B cell (primary cell): ENCODE measurements at regions not wholly inside any gene's neighbourhood (a gene's known extent, or its start where the extent isn't known, plus 50 kb on each side); places are given as distances from the start of the nearest gene placed in this dataset.

Experiments used
- CTCF ChIP-seq: fragments of 200-600 bp; IDR thresholded peaks from one replicate; pipeline ENCODE4 v1.8.0; 2022; ENCODE audit warnings: antibody characterized with exemption, mild to moderate bottlenecking
- EZH2 ChIP-seq: IDR thresholded peaks from 2 replicates; pipeline ENCODE4 v1.6.1; 2012; ENCODE audit warnings: borderline replicate concordance, low read depth, mild to moderate bottlenecking, moderate library complexity, low read length; ENCODE audit not compliant: insufficient read depth, poor library complexity, severe bottlenecking

- TF ChIP-seq CTCF (no peak), EZH2 (no peak)
These were observed 112.9 kb upstream of the IRS2 start for GRCh38 chr13:109899316-109899715.
